DOHH2 (cell line): ENCODE measurements at regions not wholly inside any gene's neighbourhood (a gene's known extent, or its start where the extent isn't known, plus 50 kb on each side); places are given as distances from the start of the nearest gene placed in this dataset.

Source experiments
- H3F3A ChIP-seq: fragments of 200-600 bp; sonication (generic), shearing (Covaris generic); 2 replicates; pipeline ENCODE4 v1.6.0; 2016; ENCODE audit warnings: antibody characterized with exemption, mild to moderate bottlenecking; ENCODE audit not compliant: control insufficient read depth, insufficient read depth
- H3K27ac ChIP-seq: fragments of 200-600 bp; sonication (generic); 2 replicates; pipeline ENCODE4 v1.5.1; 2014; ENCODE audit warnings: low read depth, mild to moderate bottlenecking, low read length, moderate library complexity
- H3K27me3 ChIP-seq: fragments of 200-600 bp; sonication (generic); 2 replicates; pipeline ENCODE4 v1.6.1; 2014; ENCODE audit warnings: mild to moderate bottlenecking, low read length, mixed read lengths; ENCODE audit not compliant: control insufficient read depth
- H3K36me3 ChIP-seq: fragments of 200-600 bp; sonication (generic); 2 replicates; pipeline ENCODE4 v1.6.1; 2014; ENCODE audit warnings: mild to moderate bottlenecking, low read length, moderate library complexity, mixed read lengths; ENCODE audit not compliant: control insufficient read depth
- H3K4me1 ChIP-seq: fragments of 200-600 bp; sonication (generic); 2 replicates; pipeline ENCODE4 v1.6.1; 2014; ENCODE audit warnings: mild to moderate bottlenecking, low read length, mixed read lengths; ENCODE audit not compliant: control insufficient read depth
- H3K4me2 ChIP-seq: fragments of 200-600 bp; sonication (generic); 2 replicates; pipeline ENCODE4 v1.6.0; 2014; ENCODE audit warnings: mild to moderate bottlenecking, low read length, moderate library complexity
- H3K4me3 ChIP-seq: fragments of 200-600 bp; sonication (generic); 2 replicates; pipeline ENCODE4 v1.5.1; 2014; ENCODE audit warnings: mild to moderate bottlenecking, low read length, mixed read lengths
- H3K79me2 ChIP-seq: fragments of 200-600 bp; sonication (generic); 2 replicates; pipeline ENCODE4 v1.6.1; 2014; ENCODE audit warnings: mild to moderate bottlenecking, low read length, mixed read lengths; ENCODE audit not compliant: control insufficient read depth
- H3K9me2 ChIP-seq: fragments of 200-600 bp; sonication (generic); replicated peaks from 2 replicates; pipeline ENCODE4 v1.6.1; 2014; ENCODE audit warnings: mild to moderate bottlenecking, low read length, mixed read lengths; ENCODE audit not compliant: control insufficient read depth
- H3K9me3 ChIP-seq: fragments of 200-600 bp; sonication (generic); 2 replicates; pipeline ENCODE4 v1.6.1; 2014; ENCODE audit warnings: antibody characterized with exemption, low read length, mixed read lengths; ENCODE audit not compliant: control insufficient read depth, insufficient read depth
- H4K20me1 ChIP-seq: fragments of 200-600 bp; sonication (generic); 2 replicates; pipeline ENCODE4 v1.6.0; 2014; ENCODE audit warnings: low read depth, mild to moderate bottlenecking, antibody characterized with exemption, low read length, moderate library complexity; ENCODE audit not compliant: control insufficient read depth, insufficient read depth
- CTCF ChIP-seq: fragments of 200-600 bp; sonication (generic); IDR thresholded peaks from one replicate; pipeline ENCODE4 v1.5.1; 2014; ENCODE audit warnings: antibody characterized with exemption, mild to moderate bottlenecking, low read depth, low read length; ENCODE audit not compliant: poor library complexity, severe bottlenecking
- EZH2phosphoT487 ChIP-seq: fragments of 200-600 bp; sonication (generic); IDR thresholded peaks from 2 replicates; pipeline ENCODE4 v1.6.1; 2017; ENCODE audit warnings: borderline replicate concordance, mild to moderate bottlenecking, antibody characterized with exemption, low read length, moderate library complexity, mixed read lengths

- no peaks in the 10 kb centered on the region for H3K36me3 ChIP-seq
- H3F3A ChIP-seq = no peaks in the 10 kb centered on the region
- H3K79me2 ChIP-seq = no peaks in the 10 kb centered on the region
- TF ChIP-seq EZH2phosphoT487 (no peak), CTCF (no peak)
- H3K27me3 ChIP-seq = peaks cover 3% of the 10 kb centered on the region; the same call in 1 of the 2 replicates
- H3K4me1 ChIP-seq = no peaks in the 10 kb centered on the region
- H3K27ac ChIP-seq = no peak overlapping the region
- no peak overlapping the region for H3K4me3 ChIP-seq
- H4K20me1 ChIP-seq = no peaks in the 10 kb centered on the region
- H3K9me2 ChIP-seq = no peaks in the 10 kb centered on the region
- no peaks in the 10 kb centered on the region for H3K9me3 ChIP-seq
- H3K4me2 ChIP-seq = no peak overlapping the region
Measured at GRCh38 chr20:4490045-4490444, 196.2 kb upstream of the PRNP start.

- Histone ChIP-seq H3K4me1 (no peaks in the 10 kb centered on the region), H3K4me2 (no peak overlapping the region), H4K20me1 (no peaks in the 10 kb centered on the region), H3K27me3 (peaks cover 3% of the 10 kb centered on the region; the same call in 1 of the 2 replicates), H3K79me2 (no peaks in the 10 kb centered on the region), H3K27ac (no peak overlapping the region), H3F3A (no peaks in the 10 kb centered on the region), H3K4me3 (no peak overlapping the region), H3K36me3 (no peaks in the 10 kb centered on the region), H3K9me2 (no peaks in the 10 kb centered on the region), H3K9me3 (no peaks in the 10 kb centered on the region)
- TF ChIP-seq CTCF = no peak
- no peak for TF ChIP-seq EZH2phosphoT487
Measured at GRCh38 chr20:4488407-4489339, 197.6 kb upstream of the PRNP start.

- Histone ChIP-seq H3K79me2 (no peaks in the 10 kb centered on the region), H3K4me3 (no peak overlapping the region), H3K36me3 (no peaks in the 10 kb centered on the region), H3K9me2 (no peaks in the 10 kb centered on the region), H3K27me3 (peaks cover 8% of the 10 kb centered on the region), H3K4me1 (no peaks in the 10 kb centered on the region), H3F3A (no peaks in the 10 kb centered on the region), H3K27ac (no peak overlapping the region), H3K4me2 (no peak overlapping the region), H3K9me3 (no peaks in the 10 kb centered on the region), H4K20me1 (no peaks in the 10 kb centered on the region)
- TF ChIP-seq CTCF (no peak), EZH2phosphoT487 (no peak)
Measured at GRCh38 chr20:4484379-4484997, 201.8 kb upstream of the PRNP start.
